Right atrium auricular region (tissue), 2 donors: ENCODE measurements at regions not wholly inside any gene's neighbourhood (a gene's known extent, or its start where the extent isn't known, plus 50 kb on each side); places are given as distances from the start of the nearest gene placed in this dataset.
A peak's percentile ranks its signal among the peaks of the same experiment; 100 is the strongest.
"Not testable (repeated sequence)": the region's sequence is repeated elsewhere in the genome, so short reads cannot be mapped to it uniquely, and the experiment has no call there.

Source experiments
- DNase-seq: peaks from one replicate; pipeline ENCODE4 v3.0.0-alpha.2; 2019; ENCODE audit warnings: low spot score
- H3K27ac ChIP-seq, 2 donors: fragments of 200-600 bp; sonication (generic); 1 replicate in 1 of 2; 2 replicates in 1 of 2; pipeline ENCODE4 v1.5.1; 2016 to 2019
- H3K27me3 ChIP-seq, 2 donors: fragments of 200-600 bp; sonication (generic); one replicate each; pipeline versions ENCODE4 v1.5.1 to v1.6.0; 2017 to 2019
- H3K36me3 ChIP-seq: fragments of 200-600 bp; sonication (generic); one replicate; pipeline ENCODE4 v1.5.1; 2016
- H3K4me1 ChIP-seq, 2 donors: fragments of 200-600 bp; sonication (generic); one replicate each; pipeline versions ENCODE4 v1.5.1 to v1.6.0; 2017 to 2019
- H3K4me3 ChIP-seq, 2 donors: fragments of 200-600 bp; sonication (generic); 1 replicate in 1 of 2; 2 replicates in 1 of 2; pipeline ENCODE4 v1.5.1; 2017 to 2019; ENCODE audit warnings: mild to moderate bottlenecking in 1 of 2, moderate library complexity in 1 of 2
- H3K9me3 ChIP-seq, 2 donors: fragments of 200-600 bp; sonication (generic); one replicate each; pipeline ENCODE4 v1.5.1; 2019
- TF ChIP-seq, protein P1 (sequence below), 2 donors: fragments of 200-600 bp; sonication (generic); IDR thresholded peaks; one replicate each; pipeline ENCODE4 v1.5.1; 2019; ENCODE audit warnings: antibody characterized with exemption in 2 of 2

DNA sequence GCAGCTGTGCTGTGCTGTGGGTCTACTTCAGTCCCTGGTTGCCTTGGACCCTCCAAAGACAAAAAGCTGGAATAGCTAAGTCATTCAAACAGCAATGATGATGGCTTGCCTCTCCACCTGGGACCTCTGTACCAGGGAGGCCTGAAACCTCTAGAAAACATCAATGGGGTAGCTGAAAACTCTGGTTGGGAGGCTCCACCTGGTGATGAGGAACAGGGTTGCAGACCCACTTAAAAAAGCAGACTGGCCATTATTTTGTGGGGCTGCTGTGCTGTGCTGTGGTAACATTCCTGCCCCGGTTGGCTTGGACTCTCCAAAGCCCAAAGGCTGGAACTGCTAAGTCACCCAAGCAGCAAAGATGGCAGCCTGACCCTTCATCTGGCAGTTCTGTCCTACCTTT is 839.3 kb upstream of the ARRDC3 start:
- Histone ChIP-seq H3K36me3 (no peaks in the 10 kb centered on the region), H3K4me3 (no peak overlapping the region), H3K27ac (no peak overlapping the region), H3K9me3 (peaks cover 0 to 5% of the 10 kb centered on the region in 2 donors), H3K27me3 (no peaks in the 10 kb centered on the region), H3K4me1 (no peaks in the 10 kb centered on the region)
- TF ChIP-seq, protein P1, sequence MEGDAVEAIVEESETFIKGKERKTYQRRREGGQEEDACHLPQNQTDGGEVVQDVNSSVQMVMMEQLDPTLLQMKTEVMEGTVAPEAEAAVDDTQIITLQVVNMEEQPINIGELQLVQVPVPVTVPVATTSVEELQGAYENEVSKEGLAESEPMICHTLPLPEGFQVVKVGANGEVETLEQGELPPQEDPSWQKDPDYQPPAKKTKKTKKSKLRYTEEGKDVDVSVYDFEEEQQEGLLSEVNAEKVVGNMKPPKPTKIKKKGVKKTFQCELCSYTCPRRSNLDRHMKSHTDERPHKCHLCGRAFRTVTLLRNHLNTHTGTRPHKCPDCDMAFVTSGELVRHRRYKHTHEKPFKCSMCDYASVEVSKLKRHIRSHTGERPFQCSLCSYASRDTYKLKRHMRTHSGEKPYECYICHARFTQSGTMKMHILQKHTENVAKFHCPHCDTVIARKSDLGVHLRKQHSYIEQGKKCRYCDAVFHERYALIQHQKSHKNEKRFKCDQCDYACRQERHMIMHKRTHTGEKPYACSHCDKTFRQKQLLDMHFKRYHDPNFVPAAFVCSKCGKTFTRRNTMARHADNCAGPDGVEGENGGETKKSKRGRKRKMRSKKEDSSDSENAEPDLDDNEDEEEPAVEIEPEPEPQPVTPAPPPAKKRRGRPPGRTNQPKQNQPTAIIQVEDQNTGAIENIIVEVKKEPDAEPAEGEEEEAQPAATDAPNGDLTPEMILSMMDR (IDR thresholded peaks at IDR 0.05): peak in 1 of 2 donors; percentile 37
- DNase-seq: no peak

DNA sequence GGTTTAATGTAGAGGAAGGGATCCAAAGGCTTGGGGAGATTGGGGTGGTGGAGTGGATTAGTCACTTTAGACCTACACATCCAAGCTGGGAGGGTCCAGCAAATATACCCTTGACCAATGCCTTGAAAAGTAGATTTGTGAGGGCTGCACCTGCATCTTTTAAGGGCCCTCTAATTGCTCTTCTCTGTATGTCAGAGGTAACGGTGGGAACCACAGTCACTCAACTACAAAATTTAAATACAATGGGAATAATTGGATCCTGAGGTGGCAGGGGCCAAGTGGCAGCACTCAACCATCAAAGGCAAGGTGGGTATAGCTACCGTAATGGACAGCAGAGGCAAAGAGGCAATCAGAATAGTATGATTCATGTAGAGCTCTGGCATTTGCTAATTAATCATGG is 833.7 kb upstream of the ARRDC3 start:
- not testable (repeated sequence) for H3K36me3 ChIP-seq, H3K9me3 ChIP-seq, H3K27ac ChIP-seq, H3K27me3 ChIP-seq, H3K4me1 ChIP-seq, DNase-seq, H3K4me3 ChIP-seq

DNA sequence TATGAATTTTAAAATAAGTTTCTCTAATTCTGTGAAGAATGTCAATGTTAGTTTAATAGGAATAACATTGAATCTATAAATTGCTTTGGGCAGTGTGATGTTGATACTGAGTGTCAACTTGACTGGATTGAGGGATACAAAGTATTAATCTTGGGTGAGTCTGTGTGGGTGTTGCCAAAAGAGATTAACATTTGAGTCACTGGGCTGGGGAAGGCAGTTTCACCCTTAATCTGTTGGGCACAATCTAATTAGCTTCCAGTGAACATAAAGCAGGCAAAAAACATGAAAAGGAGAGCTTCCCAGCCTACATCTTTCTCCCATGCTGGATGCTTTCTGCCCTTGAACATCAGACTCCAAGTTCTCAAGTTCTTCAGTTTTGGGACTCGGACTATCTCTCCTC is 832.0 kb upstream of the ARRDC3 start:
- Histone ChIP-seq H3K36me3 (no peaks in the 10 kb centered on the region), H3K4me3 (no peak overlapping the region), H3K9me3 (no peaks in the 10 kb centered on the region), H3K4me1 (no peaks in the 10 kb centered on the region), H3K27me3 (no peaks in the 10 kb centered on the region), H3K27ac (no peak overlapping the region)
- DNase-seq: no peak
- TF ChIP-seq, protein P1 (IDR thresholded peaks at IDR 0.05): no peak

DNA sequence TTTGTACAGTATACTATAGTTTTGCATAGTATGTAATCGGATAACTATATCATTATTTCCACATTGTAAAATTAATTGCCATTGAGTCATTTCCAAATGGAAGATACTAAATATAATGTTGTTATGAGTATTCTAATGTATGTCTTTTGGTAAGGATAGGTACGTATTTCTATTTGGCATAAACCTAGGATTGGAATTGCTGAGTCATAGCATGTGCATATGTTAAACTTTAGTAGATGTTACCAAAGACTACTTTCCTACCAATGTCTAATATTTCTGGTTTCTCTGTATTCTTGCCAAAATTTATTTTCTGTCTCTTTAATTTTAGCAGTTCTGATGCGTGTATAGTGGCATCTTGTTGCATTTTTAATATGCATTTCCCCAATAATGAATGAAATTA is 825.1 kb upstream of the ARRDC3 start:
- H3K27me3 ChIP-seq: no peaks in the 10 kb centered on the region
- TF ChIP-seq, protein P1 (IDR thresholded peaks at IDR 0.05): no peak
- H3K27ac ChIP-seq: no peak overlapping the region
- no peak overlapping the region for H3K4me3 ChIP-seq
- H3K9me3 ChIP-seq: peaks cover 0 to 14% of the 10 kb centered on the region in 2 donors
- no peaks in the 10 kb centered on the region for H3K4me1 ChIP-seq
- H3K36me3 ChIP-seq: no peaks in the 10 kb centered on the region
- no peak for DNase-seq

DNA sequence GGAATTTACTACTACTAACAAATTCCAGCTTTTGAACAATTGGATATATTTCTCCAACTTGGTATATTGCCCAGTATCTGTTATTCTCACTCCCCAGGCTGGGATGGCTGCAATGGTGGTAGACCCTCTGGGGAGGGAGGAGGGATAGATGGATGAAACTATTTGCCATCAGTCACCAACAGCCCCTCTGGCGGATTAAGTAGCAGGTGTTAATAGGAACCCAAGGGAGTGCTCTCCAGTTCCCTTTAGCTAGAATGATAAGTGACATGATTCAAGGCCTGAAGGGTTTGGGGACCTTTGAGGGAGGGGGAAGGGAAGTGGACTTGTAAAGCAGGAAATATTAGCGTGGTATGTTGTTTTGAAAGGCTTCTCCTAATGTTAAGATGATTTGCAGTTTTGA is 824.0 kb upstream of the ARRDC3 start:
- no peak overlapping the region for H3K27ac ChIP-seq
- TF ChIP-seq, protein P1 (IDR thresholded peaks at IDR 0.05): no peak
- no peak overlapping the region for H3K4me3 ChIP-seq
- peaks cover 0 to 14% of the 10 kb centered on the region in 2 donors for H3K9me3 ChIP-seq
- no peaks in the 10 kb centered on the region for H3K36me3 ChIP-seq
- no peaks in the 10 kb centered on the region for H3K27me3 ChIP-seq
- no peaks in the 10 kb centered on the region for H3K4me1 ChIP-seq
- DNase-seq: no peak

DNA sequence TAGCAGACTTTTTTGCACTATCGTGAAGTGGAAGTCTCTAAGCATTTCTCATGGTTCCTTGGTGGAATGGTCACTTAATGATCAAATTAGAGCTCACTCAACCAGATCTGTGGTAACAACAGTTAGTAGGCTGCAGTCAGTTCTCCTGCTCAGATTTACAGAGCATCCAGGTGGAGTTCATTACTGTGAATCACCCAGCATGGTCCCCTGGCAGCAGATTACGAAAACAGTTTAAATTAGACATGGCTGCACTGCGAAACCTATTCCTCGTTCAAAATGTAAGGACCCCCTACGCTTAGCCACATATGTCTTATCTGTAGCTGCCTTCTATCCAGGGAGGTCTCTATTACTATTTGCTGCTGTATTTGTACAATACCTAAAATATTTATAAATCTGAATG is 823.6 kb upstream of the ARRDC3 start:
- H3K4me1 ChIP-seq: no peaks in the 10 kb centered on the region
- TF ChIP-seq, protein P1 (IDR thresholded peaks at IDR 0.05): no peak
- DNase-seq: no peak
- H3K9me3 ChIP-seq: peaks cover 0 to 14% of the 10 kb centered on the region in 2 donors
- no peaks in the 10 kb centered on the region for H3K27me3 ChIP-seq
- no peaks in the 10 kb centered on the region for H3K36me3 ChIP-seq
- no peak overlapping the region for H3K4me3 ChIP-seq
- no peak overlapping the region for H3K27ac ChIP-seq

DNA sequence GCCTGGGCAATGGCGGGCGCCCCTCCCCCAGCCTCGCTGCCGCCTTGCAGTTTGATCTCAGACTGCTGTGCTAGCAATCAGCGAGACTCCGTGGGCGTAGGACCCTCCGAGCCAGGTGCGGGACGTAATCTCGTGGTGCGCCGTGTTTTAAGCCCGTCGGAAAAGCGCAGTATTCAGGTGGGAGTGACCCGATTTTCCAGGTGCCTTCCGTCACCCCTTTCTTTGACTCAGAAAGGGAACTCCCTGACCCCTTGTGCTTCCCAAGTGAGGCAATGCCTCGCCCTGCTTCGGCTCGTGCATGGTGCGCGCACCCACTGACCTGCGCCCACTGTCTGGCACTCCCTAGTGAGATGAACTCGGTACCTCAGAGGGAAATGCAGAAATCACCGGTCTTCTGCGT is 815.9 kb upstream of the ARRDC3 start:
- not testable (repeated sequence) for H3K27ac ChIP-seq, H3K4me1 ChIP-seq, DNase-seq, H3K4me3 ChIP-seq, H3K9me3 ChIP-seq, H3K27me3 ChIP-seq, H3K36me3 ChIP-seq
